ENCODE measurements at regions not wholly inside any gene's neighbourhood (a gene's known extent, or its start where the extent isn't known, plus 50 kb on each side); places are given as distances from the start of the nearest gene placed in this dataset.

- Histone ChIP-seq H3K27me3 (ENCODE audit: control insufficient read depth, extremely low read depth, insufficient read depth, low read length) (no peaks in the 10 kb centered on the region), H4K20me1 (ENCODE audit: control insufficient read depth, extremely low read depth, insufficient read depth, low read length) (no peaks in the 10 kb centered on the region), H3K27ac (ENCODE audit: control insufficient read depth, insufficient read depth, low read length) (no peak overlapping the region), H3K36me3 (ENCODE audit: control insufficient read depth in 2 of 2, extremely low read depth in 1 of 2, insufficient read depth in 2 of 2, low read length in 2 of 2) (no peaks in the 10 kb centered on the region), H3K4me2 (ENCODE audit: control insufficient read depth, extremely low read depth, insufficient read depth, low read depth, low read length) (no peak overlapping the region), H3K9me3 (ENCODE audit: control insufficient read depth, low read depth, low read length) (no peaks in the 10 kb centered on the region), H3K9ac (ENCODE audit: control insufficient read depth, extremely low read depth, insufficient read depth, low read length) (no peak overlapping the region), H3K9me1 (ENCODE audit: control insufficient read depth, extremely low read depth, insufficient read depth, low read length) (no peaks in the 10 kb centered on the region), H3K4me1 (ENCODE audit: control insufficient read depth, extremely low read depth, insufficient read depth, low read length) (no peaks in the 10 kb centered on the region), H3K79me2 (ENCODE audit: control insufficient read depth, insufficient read depth, low read length) (no peaks in the 10 kb centered on the region), H3K4me3 (ENCODE audit: control insufficient read depth in 2 of 3, extremely low read depth in 1 of 3, insufficient read depth in 2 of 3, low read depth in 1 of 3, low read length in 3 of 3) (no peak overlapping the region), H2AFZ (ENCODE audit: control insufficient read depth, low read length) (no peak overlapping the region)
- FAIRE-seq: no peak
- TF ChIP-seq EZH2 (IDR thresholded peaks at IDR 0.05; ENCODE audit: low read length): no peak
- dilution Hi-C loops (cut with MboI; ENCODE audit: extremely low pct_ligation_motif_present, low sequenced_read_pairs): no loop called here
- DNase-seq (ENCODE audit: low read depth, low spot score): no peak
These were observed 76.7 kb downstream of the ANXA2R start for GRCh38 chr5:42963412-42963811.

GRCh38 chr5:42962124-42962523 is 78.0 kb downstream of the ANXA2R start:
- dilution Hi-C loops (cut with MboI; ENCODE audit: extremely low pct_ligation_motif_present, low sequenced_read_pairs): no loop called here
- H3K27ac ChIP-seq (ENCODE audit: control insufficient read depth, insufficient read depth, low read length): no peak overlapping the region
- H4K20me1 ChIP-seq (ENCODE audit: control insufficient read depth, extremely low read depth, insufficient read depth, low read length): no peaks in the 10 kb centered on the region
- no peak for FAIRE-seq
- no peak overlapping the region for H3K9ac ChIP-seq (ENCODE audit: control insufficient read depth, extremely low read depth, insufficient read depth, low read length)
- no peak overlapping the region for H2AFZ ChIP-seq (ENCODE audit: control insufficient read depth, low read length)
- no peaks in the 10 kb centered on the region for H3K36me3 ChIP-seq (ENCODE audit: control insufficient read depth in 2 of 2, extremely low read depth in 1 of 2, insufficient read depth in 2 of 2, low read length in 2 of 2)
- H3K4me3 ChIP-seq (ENCODE audit: control insufficient read depth in 2 of 3, extremely low read depth in 1 of 3, insufficient read depth in 2 of 3, low read depth in 1 of 3, low read length in 3 of 3): no peak overlapping the region
- no peaks in the 10 kb centered on the region for H3K9me1 ChIP-seq (ENCODE audit: control insufficient read depth, extremely low read depth, insufficient read depth, low read length)
- no peaks in the 10 kb centered on the region for H3K9me3 ChIP-seq (ENCODE audit: control insufficient read depth, low read depth, low read length)
- no peaks in the 10 kb centered on the region for H3K4me1 ChIP-seq (ENCODE audit: control insufficient read depth, extremely low read depth, insufficient read depth, low read length)
- H3K4me2 ChIP-seq (ENCODE audit: control insufficient read depth, extremely low read depth, insufficient read depth, low read depth, low read length): no peak overlapping the region
- DNase-seq (ENCODE audit: low read depth, low spot score): no peak
- TF ChIP-seq EZH2 (IDR thresholded peaks at IDR 0.05; ENCODE audit: low read length) (no peak), CTCF (optimal IDR thresholded peaks at IDR 0.05 in 1 of 3, IDR thresholded peaks at IDR 0.05 in 1 of 3, conservative IDR thresholded peaks at IDR 0.05 in 1 of 3; ENCODE audit: extremely low read depth in 1 of 3, insufficient read depth in 2 of 3, low read length in 3 of 3) (no peak)
- no peaks in the 10 kb centered on the region for H3K27me3 ChIP-seq (ENCODE audit: control insufficient read depth, extremely low read depth, insufficient read depth, low read length)
- no peaks in the 10 kb centered on the region for H3K79me2 ChIP-seq (ENCODE audit: control insufficient read depth, insufficient read depth, low read length)

GRCh38 chr5:42960506-42960905 is 79.6 kb downstream of the ANXA2R start:
- H3K79me2 ChIP-seq (ENCODE audit: control insufficient read depth, insufficient read depth, low read length): no peaks in the 10 kb centered on the region
- no peaks in the 10 kb centered on the region for H4K20me1 ChIP-seq (ENCODE audit: control insufficient read depth, extremely low read depth, insufficient read depth, low read length)
- no peak overlapping the region for H3K4me3 ChIP-seq (ENCODE audit: control insufficient read depth in 2 of 3, extremely low read depth in 1 of 3, insufficient read depth in 2 of 3, low read depth in 1 of 3, low read length in 3 of 3)
- no peak overlapping the region for H3K9ac ChIP-seq (ENCODE audit: control insufficient read depth, extremely low read depth, insufficient read depth, low read length)
- no peaks in the 10 kb centered on the region for H3K4me1 ChIP-seq (ENCODE audit: control insufficient read depth, extremely low read depth, insufficient read depth, low read length)
- no peak overlapping the region for H2AFZ ChIP-seq (ENCODE audit: control insufficient read depth, low read length)
- H3K27me3 ChIP-seq (ENCODE audit: control insufficient read depth, extremely low read depth, insufficient read depth, low read length): no peaks in the 10 kb centered on the region
- FAIRE-seq (no peak), DNase-seq (ENCODE audit: low read depth, low spot score) (no peak)
- H3K4me2 ChIP-seq (ENCODE audit: control insufficient read depth, extremely low read depth, insufficient read depth, low read depth, low read length): no peak overlapping the region
- no peaks in the 10 kb centered on the region for H3K9me1 ChIP-seq (ENCODE audit: control insufficient read depth, extremely low read depth, insufficient read depth, low read length)
- no peak for TF ChIP-seq EZH2 (IDR thresholded peaks at IDR 0.05; ENCODE audit: low read length)
- no peak for TF ChIP-seq CTCF (optimal IDR thresholded peaks at IDR 0.05 in 1 of 3, IDR thresholded peaks at IDR 0.05 in 1 of 3, conservative IDR thresholded peaks at IDR 0.05 in 1 of 3; ENCODE audit: extremely low read depth in 1 of 3, insufficient read depth in 2 of 3, low read length in 3 of 3)
- no peaks in the 10 kb centered on the region for H3K36me3 ChIP-seq (ENCODE audit: control insufficient read depth in 2 of 2, extremely low read depth in 1 of 2, insufficient read depth in 2 of 2, low read length in 2 of 2)
- dilution Hi-C loops (cut with MboI; ENCODE audit: extremely low pct_ligation_motif_present, low sequenced_read_pairs): no loop called here
- no peak overlapping the region for H3K27ac ChIP-seq (ENCODE audit: control insufficient read depth, insufficient read depth, low read length)
- H3K9me3 ChIP-seq (ENCODE audit: control insufficient read depth, low read depth, low read length): no peaks in the 10 kb centered on the region

Measured in keratinocyte (primary cell).